Cardiac septum (tissue), 1 donor: ENCODE measurements at regions not wholly inside any gene's neighbourhood (a gene's known extent, or its start where the extent isn't known, plus 50 kb on each side); places are given as distances from the start of the nearest gene placed in this dataset.
"Not testable (repeated sequence)": the region's sequence is repeated elsewhere in the genome, so short reads cannot be mapped to it uniquely, and the experiment has no call there.

Experiments
- DNase-seq: peaks from one replicate; pipeline ENCODE4 v3.0.0-alpha.2; 2020; ENCODE audit warnings: low spot score
- intact Hi-C: fragments of 100-400 bp; cut with DNase I; formaldehyde crosslinking; loops from one replicate; pipeline ENCODE4 v1.14.0; 2022
- donor health status: DM: no; HTN: no; CAD: no.

GRCh38 chr3:27565201-27565852 lies 81.1 kb upstream of the SLC4A7 start:
- intact Hi-C loops = no loop called here
- DNase-seq = no peak

GRCh38 chr3:27561576-27561975 lies 77.4 kb upstream of the SLC4A7 start:
- intact Hi-C loops = no loop called here
- no peak for DNase-seq

GRCh38 chr3:27560484-27561056 lies 76.4 kb upstream of the SLC4A7 start:
- DNase-seq = no peak
- intact Hi-C loops = no loop called here

DNA sequence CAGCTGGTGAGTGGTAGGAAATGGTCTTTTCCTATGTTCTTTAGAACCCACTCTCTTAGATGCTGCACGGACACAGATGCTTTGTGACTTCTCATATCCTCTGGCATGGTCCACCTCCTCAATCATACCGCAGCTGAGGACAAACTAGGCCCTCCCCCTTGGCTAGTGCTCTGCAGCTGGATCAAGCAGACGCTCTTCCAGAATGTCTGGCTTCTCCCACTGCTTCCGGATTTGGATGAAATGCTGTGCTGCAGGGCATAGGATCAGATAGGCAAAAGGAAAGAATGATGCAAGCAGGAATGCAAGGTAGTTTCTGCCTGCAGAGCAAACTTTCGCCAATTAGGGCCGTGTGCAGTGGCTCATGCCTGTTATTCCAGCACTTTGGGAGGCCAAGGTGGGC lies 75.7 kb upstream of the SLC4A7 start:
- intact Hi-C loops = no loop called here
- no peak for DNase-seq

DNA sequence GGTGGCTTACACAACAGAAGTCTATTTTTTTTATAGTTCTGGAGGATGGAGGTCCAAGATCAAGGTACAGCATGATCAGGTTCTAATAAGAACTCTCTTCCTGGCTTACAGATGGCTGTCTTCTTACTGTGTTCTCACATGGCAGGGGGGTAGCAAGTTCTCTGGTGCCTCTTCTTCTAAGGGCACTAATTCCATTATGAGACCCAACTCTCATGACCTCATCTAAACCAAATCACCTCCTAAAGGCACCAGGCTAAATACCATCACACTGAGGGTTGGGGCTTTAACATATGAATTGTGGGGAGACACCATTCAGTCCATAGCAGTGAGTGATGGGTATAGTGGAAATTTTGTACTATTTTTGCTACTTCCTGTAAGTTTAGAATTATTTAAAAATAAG lies 75.2 kb upstream of the SLC4A7 start:
- no peak for DNase-seq
- intact Hi-C loops = no loop called here

GRCh38 chr3:27557411-27557810 lies 73.2 kb upstream of the SLC4A7 start:
- intact Hi-C loops = no loop called here
- no peak for DNase-seq

GRCh38 chr3:27556887-27557286 lies 72.7 kb upstream of the SLC4A7 start:
- intact Hi-C loops = no loop called here
- no peak for DNase-seq

DNA sequence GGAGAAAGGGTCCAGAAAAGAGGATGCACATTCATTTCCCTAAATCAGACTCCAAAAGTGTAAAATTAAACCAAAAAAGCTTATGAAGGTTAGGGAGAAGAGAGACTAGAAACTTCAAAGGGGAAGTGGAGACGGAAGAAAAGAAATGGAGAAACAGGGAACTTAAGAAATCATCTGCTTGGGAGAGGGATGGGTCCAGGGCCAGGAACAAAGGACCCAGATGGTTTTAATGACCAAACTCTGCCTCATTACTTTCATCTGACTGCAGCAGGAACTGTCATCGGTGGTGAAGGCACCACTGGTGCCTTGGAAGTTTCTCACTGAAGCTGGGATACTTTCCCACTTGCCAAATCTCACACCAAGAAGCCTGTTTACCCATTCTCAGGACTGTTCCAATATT lies 70.5 kb upstream of the SLC4A7 start:
- no peak for DNase-seq
- intact Hi-C loops = no loop called here

DNA sequence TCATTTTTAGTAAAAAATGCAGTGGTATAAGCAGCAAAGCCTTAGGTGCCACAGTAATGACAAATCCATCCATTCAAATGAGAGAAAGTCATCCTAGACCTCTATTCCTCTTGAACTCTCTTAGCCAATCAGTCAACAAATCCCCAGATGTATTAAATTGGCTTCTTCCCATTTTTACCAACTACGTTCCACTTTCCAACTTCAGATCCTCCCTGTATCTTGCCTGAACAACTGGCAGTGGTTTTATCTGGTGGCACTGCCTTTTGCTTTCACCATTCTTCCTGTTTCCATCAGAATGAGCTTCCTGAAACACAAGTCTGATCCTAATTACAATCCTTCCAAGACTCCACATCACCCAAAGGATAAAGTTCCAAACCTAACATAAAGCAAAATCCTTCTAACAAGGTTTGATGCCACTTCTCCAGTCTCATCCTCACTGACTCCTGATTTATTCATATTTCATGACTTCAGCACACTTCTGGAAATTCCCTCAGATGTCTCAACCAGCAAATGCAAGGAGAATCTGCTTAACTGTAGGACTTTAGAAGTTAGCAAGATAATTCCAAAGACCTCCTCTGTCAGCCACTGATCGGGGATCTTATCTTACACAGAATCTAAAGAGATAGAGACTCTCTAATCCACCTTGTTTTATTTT lies 69.8 kb upstream of the SLC4A7 start:
- DNase-seq = no peak
- intact Hi-C loops = no loop called here

DNA sequence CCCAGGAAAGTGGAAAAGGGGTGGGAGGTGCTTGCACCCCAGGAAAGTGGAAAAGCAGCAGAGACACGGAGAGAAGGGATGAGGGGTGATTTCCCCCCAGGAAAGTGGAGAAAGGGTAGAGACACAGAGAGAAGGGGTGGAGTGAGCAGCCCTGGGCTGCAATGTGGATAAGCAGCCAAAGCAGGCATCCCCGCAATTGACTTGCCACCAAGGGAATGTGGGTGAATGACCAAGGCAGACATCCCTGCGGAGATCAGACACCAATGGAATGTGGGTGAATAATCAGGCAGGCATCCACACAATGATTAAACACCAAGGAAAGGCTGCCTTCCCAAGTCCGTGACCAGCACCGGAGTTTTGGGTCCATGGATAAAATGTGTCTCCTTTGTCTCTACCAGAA lies 68.5 kb upstream of the SLC4A7 start:
- DNase-seq = not testable (repeated sequence)

GRCh38 chr3:27551413-27551812 lies 67.2 kb upstream of the SLC4A7 start:
- intact Hi-C loops, DNase-seq: not testable (repeated sequence)

More for the DNA sequence above, 68.5 kb upstream of the SLC4A7 start:
- intact Hi-C loops = not testable (repeated sequence)

- no peak for DNase-seq
- intact Hi-C loops = no loop called here
Observed at GRCh38 chr3:27545061-27545460, 60.9 kb upstream of the SLC4A7 start.

- intact Hi-C loops = no loop called here
- no peak for DNase-seq
Observed at GRCh38 chr3:27544372-27544865, 60.2 kb upstream of the SLC4A7 start.

GRCh38 chr3:27542476-27542875 lies 58.3 kb upstream of the SLC4A7 start:
- intact Hi-C loops = no loop called here

DNA sequence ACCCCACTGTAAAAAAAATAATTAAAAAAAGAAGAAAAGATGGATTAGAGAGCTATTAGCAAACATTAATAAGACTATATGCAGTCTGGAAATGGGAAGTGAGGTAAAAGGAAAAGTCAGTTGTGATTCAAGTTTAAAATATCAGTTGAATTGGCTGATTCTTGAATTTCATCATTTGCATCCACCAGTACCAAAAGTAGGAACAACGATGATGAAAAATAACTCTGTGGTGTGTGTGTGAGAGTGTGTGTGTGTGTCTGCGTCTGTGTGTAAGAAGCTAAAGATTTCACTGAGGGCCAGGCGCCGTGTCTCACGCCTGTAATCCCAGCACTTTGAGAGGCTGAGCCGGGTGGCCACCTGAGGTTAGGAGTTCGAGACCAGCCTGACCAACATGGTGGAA lies 56.0 kb upstream of the SLC4A7 start:
- no peak for DNase-seq
- intact Hi-C loops = no loop called here

More at GRCh38 chr3:27542476-27542875, 58.3 kb upstream of the SLC4A7 start:
- no peak for DNase-seq

- intact Hi-C loops = no loop called here
- DNase-seq = no peak
Observed at GRCh38 chr3:27536491-27536890, 52.3 kb upstream of the SLC4A7 start.

DNA sequence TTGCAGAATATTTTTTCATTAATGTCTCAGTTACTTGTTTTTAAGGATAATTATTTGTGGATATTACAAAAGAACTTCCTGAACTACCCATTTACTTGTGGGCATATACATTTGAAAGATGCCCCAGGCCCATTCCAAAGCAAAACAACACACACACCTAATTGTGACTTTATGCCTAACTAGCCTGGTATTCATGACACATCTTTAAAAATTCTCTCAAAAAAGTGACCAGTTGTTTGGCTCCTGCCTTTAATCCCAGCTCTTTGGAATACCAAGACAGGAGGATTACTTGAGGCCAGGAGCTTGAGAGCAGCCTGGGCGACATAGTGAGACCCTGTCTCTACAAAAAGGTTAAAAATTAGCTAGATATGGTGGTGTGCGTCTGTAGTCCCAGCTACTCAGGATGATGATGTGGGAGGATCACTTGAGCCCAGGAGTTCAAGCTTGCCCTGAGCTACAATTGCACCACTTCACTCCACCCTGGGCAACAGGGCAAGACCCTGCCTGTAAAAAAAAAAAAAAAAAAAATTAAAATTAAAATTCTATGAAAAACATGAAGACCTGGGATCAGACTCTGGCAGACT lies 51.7 kb upstream of the SLC4A7 start:
- DNase-seq = no peak
- intact Hi-C loops = no loop called here

DNA sequence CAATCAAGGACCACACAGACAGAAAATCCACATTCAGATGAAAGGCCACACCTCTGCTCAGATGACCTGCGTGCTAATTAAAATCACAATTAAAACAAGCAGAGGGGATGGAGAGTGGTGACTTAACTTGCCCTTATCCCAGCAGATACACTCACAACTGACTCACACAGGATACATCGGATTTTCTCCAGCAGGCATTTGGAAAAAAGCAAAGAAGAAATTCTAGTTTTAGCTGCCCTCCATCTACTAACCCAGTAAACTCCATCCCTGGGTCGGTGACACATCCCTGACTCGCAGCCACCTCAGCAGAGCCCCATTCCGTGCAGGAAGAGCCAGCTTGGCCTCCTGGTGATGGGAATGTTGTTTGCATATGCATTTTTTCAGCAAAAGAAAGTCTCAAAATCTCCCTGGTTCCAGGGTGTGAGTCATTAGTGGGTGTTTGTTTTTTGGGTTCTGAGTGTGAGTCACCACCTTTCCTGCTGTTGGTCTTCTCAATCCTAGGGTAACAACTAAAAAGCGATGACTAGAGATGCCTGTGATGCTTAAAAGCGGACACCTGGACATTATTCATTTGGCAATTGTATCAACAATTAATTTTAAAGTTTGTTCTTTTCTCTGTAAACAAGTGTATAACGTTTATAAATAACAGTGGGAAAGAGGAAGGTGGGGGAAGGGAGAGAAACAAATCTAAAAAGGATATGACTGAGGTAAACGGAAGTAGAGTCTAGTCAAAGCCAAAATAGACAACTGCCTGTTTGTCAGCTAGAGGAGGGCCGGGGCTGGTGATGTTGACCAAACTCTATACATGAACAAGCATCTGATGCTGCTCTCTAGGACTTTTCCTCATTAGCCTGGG lies 49.8 kb upstream of the SLC4A7 start:
- intact Hi-C loops = no loop called here

More for the DNA sequence above, 49.8 kb upstream of the SLC4A7 start:
- DNase-seq = no peak
